HepG2 (cell line): ENCODE measurements at regions not wholly inside any gene's neighbourhood (a gene's known extent, or its start where the extent isn't known, plus 50 kb on each side); places are given as distances from the start of the nearest gene placed in this dataset.

Source experiments
- ATAC-seq: fragments of 200-7000 bp; cut with Tn5 transposase; 3 replicates; pipeline ENCODE4 v1.9.1; 2020; ENCODE audit warnings: mild to moderate bottlenecking, moderate library complexity
- BruUV-seq: library from RNA; stranded (reverse); fragments of 400-500 nt; replicated peaks from 2 replicates; lab custom pipeline; 2021; lab: Mats Ljungman, UMichigan
- CTCF ChIA-PET: fragments of 300-600 bp; formaldehyde crosslinking; extraction: SDS; loops from one replicate; lab custom pipeline; 2021; ENCODE audit warnings: low total read pairs, inconsistent platforms, low intra/inter-chr PET ratio; lab: Yijun Ruan, JAX
- POLR2A ChIA-PET: fragments of 350-600 bp; sonication (Branson Sonifier 250); formaldehyde crosslinking; loops from one replicate; lab custom pipeline; 2020; ENCODE audit warnings: antibody characterized with exemption, inconsistent platforms; lab: Yijun Ruan, JAX
- DNase-seq: peaks from one replicate; pipeline ENCODE4 v3.0.0-alpha.2; 2015; ENCODE audit warnings: low spot score
- FAIRE-seq: peaks from 3 replicates; lab custom pipeline; 2011; peaks lifted over from hg19 to GRCh38; lab: Jason Lieb, UNC
- H2AFZ ChIP-seq: one replicate; pipeline ENCODE4 v1.6.1; 2011; ENCODE audit warnings: low read length, inconsistent platforms
- H3K27ac ChIP-seq: fragments of 300-600 bp; 3 replicates; pipeline ENCODE4 v1.8.0; 2011; ENCODE audit warnings: mixed run types, mild to moderate bottlenecking, mixed read lengths, low read length, inconsistent platforms; ENCODE audit not compliant: insufficient read depth; ENCODE audit errors: extremely low read length
- H3K27me3 ChIP-seq, 2 experiments: fragments of 200-600 bp in 1 of 2; 2 replicates in 1 of 2; 3 replicates in 1 of 2; pipeline versions ENCODE4 v1.6.0 to v1.8.0; 2011; ENCODE audit warnings: low read length in 2 of 2, mild to moderate bottlenecking in 2 of 2, moderate library complexity in 2 of 2, inconsistent platforms in 1 of 2; ENCODE audit not compliant: insufficient read depth in 2 of 2, control insufficient read depth in 1 of 2
- H3K36me3 ChIP-seq, 2 experiments: fragments of 200-600 bp in 1 of 2; replicated peaks in 1 of 2; 2 replicates in 1 of 2; 3 replicates in 1 of 2; pipeline versions ENCODE4 v1.5.1 to v1.8.0; 2011; ENCODE audit warnings: low read length in 2 of 2, inconsistent platforms in 1 of 2; ENCODE audit not compliant: insufficient read depth in 2 of 2, control insufficient read depth in 1 of 2
- H3K4me1 ChIP-seq: 2 replicates; pipeline ENCODE4 v1.5.1; 2012; ENCODE audit warnings: low read length, inconsistent platforms; ENCODE audit not compliant: insufficient read depth
- H3K4me2 ChIP-seq: 2 replicates; pipeline ENCODE4 v1.6.0; 2011; ENCODE audit warnings: low read depth, low read length, inconsistent platforms
- H3K4me3 ChIP-seq, 3 experiments: fragments of 200-600 bp in 1 of 3; sonication (generic), shearing (Covaris generic) in 1 of 3; replicated peaks in 1 of 3; 2 replicates each; pipeline ENCODE4 v1.5.1; 2011 to 2016; ENCODE audit warnings: low read length in 3 of 3, inconsistent platforms in 2 of 3, low read depth in 2 of 3, mild to moderate bottlenecking in 2 of 3, control low read depth in 1 of 3, mixed read lengths in 1 of 3; ENCODE audit not compliant: insufficient read depth in 1 of 3
- H3K79me2 ChIP-seq: one replicate; pipeline ENCODE4 v1.6.1; 2011; ENCODE audit warnings: low read length, inconsistent platforms; ENCODE audit not compliant: insufficient read depth
- H3K9ac ChIP-seq: 2 replicates; pipeline ENCODE4 v1.6.0; 2011; ENCODE audit warnings: mild to moderate bottlenecking, low read depth, low read length, inconsistent platforms; ENCODE audit not compliant: insufficient read depth
- H3K9me3 ChIP-seq: 2 replicates; pipeline ENCODE4 v1.5.1; 2012; ENCODE audit warnings: mild to moderate bottlenecking, low read length
- H4K20me1 ChIP-seq: 2 replicates; pipeline ENCODE4 v1.6.0; 2011; ENCODE audit warnings: inconsistent platforms, mild to moderate bottlenecking, low read length, moderate library complexity; ENCODE audit not compliant: insufficient read depth
- ATF1 ChIP-seq: IDR thresholded peaks from 2 replicates; pipeline ENCODE4 v1.6.1; 2016; ENCODE audit warnings: mild to moderate bottlenecking, control low read depth
- GFI1 ChIP-seq: sonication (generic); formaldehyde crosslinking; IDR thresholded peaks from 2 replicates; pipeline ENCODE4 v1.5.0; 2020; ENCODE audit warnings: missing genetic modification reagents, mild to moderate bottlenecking, borderline replicate concordance
- HMG20B ChIP-seq: conservative IDR thresholded peaks from 2 replicates; pipeline ENCODE4 v1.6.1; 2016; ENCODE audit warnings: missing genetic modification reagents, missing compliant biosample characterization
- NR2F1 ChIP-seq, 2 experiments: fragments of 450-650 bp in 1 of 2; formaldehyde crosslinking in 1 of 2; IDR thresholded peaks; 2 replicates each; pipeline versions ENCODE4 v1.5.0 to v1.6.1; 2016 to 2020; ENCODE audit warnings: mild to moderate bottlenecking in 1 of 2, missing compliant biosample characterization in 1 of 2, missing genetic modification reagents in 1 of 2, moderate library complexity in 1 of 2
- SNRNP70 ChIP-seq: fragments of 200-400 bp; formaldehyde crosslinking; IDR thresholded peaks from 2 replicates; pipeline ENCODE4 v1.6.1; 2017; ENCODE audit warnings: mild to moderate bottlenecking, low read depth, low read length, moderate library complexity
- SOX13 ChIP-seq, 3 experiments: fragments of 450-650 bp in 1 of 3; sonication (generic) in 1 of 3; formaldehyde crosslinking in 1 of 3; IDR thresholded peaks in 2 of 3; conservative IDR thresholded peaks in 1 of 3; 2 replicates each; pipeline versions ENCODE4 v1.5.0 to v1.6.1; 2016 to 2020; ENCODE audit warnings: antibody characterized with exemption in 1 of 3, mild to moderate bottlenecking in 1 of 3, missing compliant biosample characterization in 1 of 3, missing genetic modification reagents in 1 of 3, moderate library complexity in 1 of 3
- SP5 ChIP-seq: IDR thresholded peaks from 2 replicates; pipeline ENCODE4 v1.6.1; 2016; ENCODE audit warnings: low read depth, borderline replicate concordance
- ZMAT3 ChIP-seq: sonication (generic); formaldehyde crosslinking; conservative IDR thresholded peaks from 2 replicates; pipeline ENCODE4 v1.7.0; 2021; ENCODE audit warnings: missing genetic modification reagents
- ZNF557 ChIP-seq: sonication (generic); formaldehyde crosslinking; IDR thresholded peaks from 2 replicates; pipeline ENCODE4 v1.4.0; 2020; ENCODE audit warnings: missing genetic modification reagents
- WGBS: methylation state at CpG from one replicate; pipeline ENCODE4 v1.1.6; 2017; ENCODE audit warnings: low lambda C conversion rate; 5-methylcytosine and 5-hydroxymethylcytosine counted together
- in situ Hi-C: cut with HindIII; loops from 2 replicates; pipeline ENCODE4 v1.10.0; 2017; ENCODE audit warnings: low pct_unique_long_range_greater_than_20kb; ENCODE audit not compliant: extremely low pct_ligation_motif_present
- intact Hi-C: fragments of 100-400 bp; cut with micrococcal nuclease; formaldehyde crosslinking; loops from one replicate; pipeline ENCODE4 v1.10.0; 2022; ENCODE audit not compliant: unreplicated experiment

DNA sequence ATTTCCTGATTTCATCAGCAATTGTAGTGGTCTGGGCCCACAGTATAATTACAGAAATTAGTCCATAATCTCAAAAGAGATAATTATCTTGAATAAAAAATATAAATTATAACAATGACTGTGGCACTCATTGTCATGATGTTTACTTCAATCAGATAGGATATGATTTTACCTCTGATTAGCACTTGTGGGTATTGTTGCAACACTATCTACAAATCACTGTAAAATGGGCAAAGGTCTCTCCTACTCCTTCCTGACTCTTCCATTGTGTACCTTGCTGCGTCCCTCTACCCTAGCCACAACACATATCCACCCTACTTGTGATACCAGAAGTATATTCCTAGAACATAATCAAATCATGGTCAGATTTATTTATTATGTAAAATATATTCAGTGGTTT is 200.9 kb upstream of the TRIB2 start:
- no peak for DNase-seq
- TF ChIP-seq SNRNP70 (no peak), GFI1 (0 out of 2 replicates have a peak, but pooled peaks have one; percentile 16), SOX13 (IDR thresholded peaks at IDR 0.05) (no peak), SOX13 (CRISPR knock-in tag; conservative IDR thresholded peaks at IDR 0.05 in 1 of 2, IDR thresholded peaks at IDR 0.05 in 1 of 2) (peak in 1 of 2 experiments; percentile 48; a peak in 1 of 4 replicates)
- TF ChIP-seq, all 625 proteins: peak for 2
- in situ Hi-C loops (no loop called here), intact Hi-C loops (no loop called here)
- Histone ChIP-seq H3K4me3 (no peak overlapping the region), H3K36me3 (no peaks in the 10 kb centered on the region), H3K79me2 (no peaks in the 10 kb centered on the region), H3K27me3 (no peaks in the 10 kb centered on the region), H3K9ac (no peak overlapping the region), H2AFZ (no peak overlapping the region), H3K9me3 (no peaks in the 10 kb centered on the region), H4K20me1 (no peaks in the 10 kb centered on the region), H3K4me1 (peaks cover 23% of the 10 kb centered on the region), H3K4me2 (no peak overlapping the region), H3K27ac (no peak overlapping the region)
- CTCF ChIA-PET, result no interaction called here
- 0% methylated on average over 1 of the region's 1 CpG for WGBS
- no peak for FAIRE-seq
- POLR2A ChIA-PET, result no interaction called here
- ATAC-seq, result no peak
- BruUV-seq, result no TSS peak

DNA sequence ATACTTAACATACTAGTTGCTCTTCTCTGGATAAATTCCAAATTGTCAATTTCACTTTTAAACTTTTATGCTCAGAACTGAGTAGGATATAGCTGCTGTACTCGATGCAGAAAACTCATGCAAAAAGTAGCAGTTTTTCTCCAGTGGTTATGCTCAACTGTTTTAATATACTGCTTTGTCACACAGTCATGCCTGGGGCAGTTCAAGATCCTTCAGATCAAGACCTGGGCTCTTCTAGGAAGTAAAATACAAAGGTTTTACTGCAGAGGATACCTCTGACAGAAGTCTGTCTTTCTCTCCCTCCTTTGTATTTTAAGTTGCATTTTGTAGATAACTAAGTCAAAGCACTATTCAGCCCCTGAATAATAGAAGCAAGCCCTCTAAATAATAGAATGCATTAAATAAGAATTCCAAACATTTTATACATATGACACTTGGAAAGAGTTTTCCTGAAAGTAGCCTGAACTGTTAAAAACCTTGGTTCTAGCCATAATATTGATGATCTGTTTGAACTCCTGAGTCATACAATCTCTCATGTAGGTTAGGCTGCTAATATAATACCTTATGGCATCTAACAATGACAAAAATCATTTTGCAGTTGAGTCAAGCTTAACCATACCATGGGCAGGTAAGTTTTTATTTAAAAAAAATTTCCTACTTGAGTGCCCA is 183.3 kb upstream of the TRIB2 start:
- Histone ChIP-seq H3K9ac (no peak overlapping the region), H3K9me3 (no peaks in the 10 kb centered on the region), H3K4me1 (no peaks in the 10 kb centered on the region), H3K27me3 (no peaks in the 10 kb centered on the region), H3K4me2 (no peak overlapping the region), H4K20me1 (no peaks in the 10 kb centered on the region), H3K27ac (no peak overlapping the region), H3K4me3 (no peak overlapping the region), H2AFZ (no peak overlapping the region), H3K79me2 (no peaks in the 10 kb centered on the region), H3K36me3 (no peaks in the 10 kb centered on the region)
- intact Hi-C loops (no loop called here), in situ Hi-C loops (no loop called here)
- CTCF ChIA-PET, result no interaction called here
- DNase-seq (no peak), ATAC-seq (no peak), FAIRE-seq (no peak)
- POLR2A ChIA-PET, result no interaction called here
- TF ChIP-seq NR2F1 (CRISPR knock-in tag; IDR thresholded peaks at IDR 0.05), result no peak
- no peak for TF ChIP-seq SP5 (CRISPR knock-in tag)
- TF ChIP-seq ZMAT3 (CRISPR knock-in tag), result no peak
- TF ChIP-seq HMG20B, result no peak
- no peak for TF ChIP-seq ZNF557 (CRISPR knock-in tag)
- TF ChIP-seq ATF1 (CRISPR knock-in tag), result no peak
- 0% methylated on average over 1 of the region's 1 CpG for WGBS
- no TSS peak for BruUV-seq
